SU-DHL-6 (cell line): ENCODE measurements at regions not wholly inside any gene's neighbourhood (a gene's known extent, or its start where the extent isn't known, plus 50 kb on each side); places are given as distances from the start of the nearest gene placed in this dataset.

Experiments
- CTCF ChIP-seq: fragments of 200-600 bp; sonication (generic); IDR thresholded peaks from one replicate; pipeline ENCODE4 v1.5.1; 2017; ENCODE audit warnings: antibody characterized with exemption, mild to moderate bottlenecking, low read length, moderate library complexity; ENCODE audit not compliant: insufficient read depth, poor library complexity, severe bottlenecking
- EZH2phosphoT487 ChIP-seq: fragments of 200-600 bp; sonication (generic), shearing (Covaris generic); conservative IDR thresholded peaks from 2 replicates; pipeline ENCODE4 v1.6.1; 2018; ENCODE audit warnings: mild to moderate bottlenecking, antibody characterized with exemption, low read length, moderate library complexity, mixed read lengths

DNA sequence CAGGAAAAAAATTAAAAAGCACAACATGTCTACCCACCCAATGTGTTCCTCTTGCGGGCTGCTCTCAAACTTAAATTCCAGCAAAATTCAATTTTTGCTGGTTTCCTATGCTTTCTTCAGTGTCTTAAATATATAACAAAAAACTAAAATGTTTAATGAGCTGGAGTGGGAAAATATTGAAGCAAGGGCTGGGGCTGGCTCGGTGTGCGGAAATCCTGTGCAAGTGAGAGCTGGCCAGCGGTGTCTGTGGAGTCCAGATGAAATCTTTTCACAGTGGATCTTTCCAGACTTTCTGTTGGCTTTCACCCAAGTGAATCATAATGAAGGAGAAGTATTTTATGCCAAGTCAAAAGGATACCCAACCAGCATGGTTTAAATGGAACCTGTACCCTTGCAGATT lies 1733.6 kb downstream of the TP53TG3F start:
- TF ChIP-seq EZH2phosphoT487 (no peak), CTCF (no peak)
